ENCODE measurements at regions not wholly inside any gene's neighbourhood (a gene's known extent, or its start where the extent isn't known, plus 50 kb on each side); places are given as distances from the start of the nearest gene placed in this dataset.

DNA sequence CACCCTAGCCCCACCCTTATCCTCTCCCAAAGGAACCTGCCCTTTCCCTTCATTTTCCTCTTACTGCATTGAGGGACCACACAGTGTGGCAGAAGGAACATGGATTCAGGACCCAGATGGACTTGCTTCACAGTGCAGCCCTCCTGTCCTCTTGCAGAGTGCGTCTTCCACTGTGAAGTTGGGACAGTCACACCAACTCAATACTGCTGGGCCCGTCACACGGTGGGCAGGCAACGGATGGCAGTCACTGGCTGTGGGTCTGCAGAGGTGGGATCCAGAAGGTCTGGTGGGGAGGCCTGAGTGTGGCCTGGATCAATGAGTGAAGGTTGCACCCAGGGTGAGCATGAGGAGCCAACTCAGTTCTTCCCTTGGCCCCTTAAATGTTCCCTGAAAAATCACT lies 129.9 kb upstream of the B3GAT1 start:
- DNase-seq: no peak

DNA sequence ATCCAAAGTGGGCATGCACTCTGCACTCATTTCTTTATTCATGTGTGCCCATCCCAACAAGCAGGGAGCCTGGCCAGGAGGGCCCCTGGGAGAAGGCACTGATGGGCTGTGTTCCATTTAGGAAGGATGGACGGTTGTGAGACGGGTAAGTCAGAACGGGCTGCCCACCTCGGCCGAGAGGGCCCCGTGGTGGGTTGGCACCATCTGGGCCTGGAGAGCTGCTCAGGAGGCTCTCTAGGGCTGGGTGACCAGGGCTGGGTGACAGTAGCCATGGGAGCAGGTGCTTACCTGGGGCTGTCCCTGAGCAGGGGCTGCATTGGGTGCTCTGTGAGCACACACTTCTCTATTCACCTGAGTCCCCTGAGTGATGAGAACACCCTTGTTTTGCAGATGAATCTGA lies 129.3 kb upstream of the B3GAT1 start:
- no peak for DNase-seq

DNA sequence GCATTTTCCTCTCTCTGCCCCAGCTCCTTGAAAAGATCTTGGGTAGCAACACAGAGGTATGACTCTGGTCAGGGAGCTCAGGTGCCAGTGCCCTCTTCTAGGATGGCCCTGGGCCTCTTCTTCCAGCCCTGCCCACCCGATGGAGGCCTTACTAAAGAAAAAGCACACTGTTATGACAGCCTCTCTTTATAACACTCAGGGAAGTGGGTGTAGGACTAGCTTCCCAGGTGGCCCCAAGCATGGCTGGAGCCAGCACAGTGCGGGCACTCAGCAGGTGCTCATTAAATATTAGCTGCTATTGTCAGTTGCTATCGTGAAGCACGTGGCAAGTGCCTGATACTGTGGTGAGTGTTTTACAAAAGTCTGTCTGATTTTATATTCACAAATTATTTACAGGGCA lies 127.2 kb upstream of the B3GAT1 start:
- DNase-seq: no peak

DNA sequence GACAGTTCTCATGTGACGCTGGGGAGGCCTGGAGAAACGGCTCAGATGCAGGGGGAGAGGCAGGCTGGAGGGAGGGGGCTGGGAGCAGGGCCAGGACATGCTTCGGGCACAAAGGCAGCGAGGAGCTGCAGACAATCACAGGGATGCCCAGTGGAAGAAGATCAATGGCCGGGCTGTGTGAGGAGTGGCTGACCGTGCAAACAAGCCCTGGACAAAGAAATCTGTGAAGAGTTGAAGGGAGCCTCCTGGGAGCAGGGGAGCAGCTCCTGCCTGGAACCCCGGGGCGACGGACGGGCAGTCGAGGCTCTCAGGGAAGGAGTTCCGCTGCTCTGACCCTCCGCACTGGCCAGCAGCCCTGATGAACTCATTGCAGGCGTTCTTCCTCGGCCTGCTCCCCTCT lies 126.7 kb upstream of the B3GAT1 start:
- DNase-seq: no peak

DNA sequence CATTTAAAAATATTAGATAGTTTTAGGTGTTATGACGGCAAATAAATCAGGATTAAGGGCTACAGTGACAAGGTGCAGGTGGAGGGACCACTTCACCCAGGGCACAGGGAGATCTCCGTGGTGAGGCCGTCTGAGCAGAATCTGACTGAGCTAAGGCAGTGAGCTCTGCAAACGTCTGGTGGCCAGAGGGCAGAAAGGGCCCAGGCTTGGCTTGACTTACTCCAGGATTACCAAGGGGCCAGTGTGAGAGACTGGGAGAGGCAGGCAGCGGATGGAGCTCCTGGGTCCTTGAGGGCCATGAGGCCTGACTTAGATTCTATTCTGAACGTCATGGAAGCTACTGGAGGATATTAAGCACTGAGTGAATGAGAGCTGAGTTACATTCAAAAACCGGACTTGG lies 125.9 kb upstream of the B3GAT1 start:
- no peak for DNase-seq

DNA sequence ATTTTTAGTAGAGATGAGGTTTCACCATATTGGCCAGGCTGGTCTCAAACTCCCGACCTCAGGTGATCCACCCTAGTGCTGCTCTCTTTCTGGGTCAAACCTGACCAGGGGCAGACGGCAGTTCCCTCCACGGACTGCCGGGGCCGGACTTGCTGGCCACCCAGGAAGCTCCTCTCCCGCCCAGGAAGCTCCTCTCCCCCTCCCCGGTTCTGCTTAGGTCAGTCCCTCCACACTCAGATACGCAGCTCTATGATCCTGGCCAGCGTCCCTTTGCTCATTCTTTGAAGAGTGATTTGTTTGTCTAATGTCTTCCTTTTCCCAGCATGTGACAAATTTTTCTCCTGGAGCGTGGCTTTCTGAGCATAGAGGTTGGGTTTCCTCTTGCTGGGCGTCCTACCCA lies 125.3 kb upstream of the B3GAT1 start:
- DNase-seq: no peak

DNA sequence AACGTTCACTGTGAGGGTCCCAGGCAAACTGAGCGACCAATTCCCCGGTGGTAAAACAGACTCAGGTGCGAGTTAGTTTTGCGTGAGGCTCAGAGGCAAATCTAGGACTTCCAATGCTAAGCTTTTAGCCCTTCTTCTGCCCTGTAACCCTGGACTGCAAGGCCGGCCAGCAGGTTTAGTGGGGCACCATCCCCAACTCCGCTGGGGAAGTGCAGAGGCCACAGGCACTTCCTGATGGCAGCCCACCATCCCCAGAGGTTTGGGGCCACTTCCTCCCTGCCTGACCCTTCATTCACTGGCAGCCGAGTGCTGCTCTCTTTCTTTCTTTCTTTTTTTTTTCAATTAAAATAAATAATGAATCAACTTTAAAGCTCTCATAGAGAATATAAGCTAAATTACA lies 124.6 kb upstream of the B3GAT1 start:
- no peak for DNase-seq

DNA sequence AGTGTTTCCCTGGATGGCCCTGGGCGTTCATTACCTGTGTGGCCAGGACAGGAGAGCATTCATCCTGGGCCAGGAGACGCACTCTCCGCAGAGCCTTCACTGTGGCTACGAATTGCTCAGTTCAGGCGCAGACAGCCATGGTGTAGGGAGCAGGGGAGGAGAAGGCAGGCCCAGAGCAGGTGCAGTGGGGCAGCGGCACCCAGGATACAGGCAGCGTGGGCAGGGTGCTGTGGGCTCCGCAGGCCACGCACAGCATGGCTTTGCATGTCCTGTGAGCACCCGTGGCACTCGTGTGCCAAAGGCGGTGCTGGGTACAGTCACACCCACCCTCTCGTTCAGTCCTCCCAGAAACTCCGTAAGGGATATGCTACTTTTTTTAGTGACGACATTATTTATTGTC lies 124.2 kb upstream of the B3GAT1 start:
- no peak for DNase-seq

DNA sequence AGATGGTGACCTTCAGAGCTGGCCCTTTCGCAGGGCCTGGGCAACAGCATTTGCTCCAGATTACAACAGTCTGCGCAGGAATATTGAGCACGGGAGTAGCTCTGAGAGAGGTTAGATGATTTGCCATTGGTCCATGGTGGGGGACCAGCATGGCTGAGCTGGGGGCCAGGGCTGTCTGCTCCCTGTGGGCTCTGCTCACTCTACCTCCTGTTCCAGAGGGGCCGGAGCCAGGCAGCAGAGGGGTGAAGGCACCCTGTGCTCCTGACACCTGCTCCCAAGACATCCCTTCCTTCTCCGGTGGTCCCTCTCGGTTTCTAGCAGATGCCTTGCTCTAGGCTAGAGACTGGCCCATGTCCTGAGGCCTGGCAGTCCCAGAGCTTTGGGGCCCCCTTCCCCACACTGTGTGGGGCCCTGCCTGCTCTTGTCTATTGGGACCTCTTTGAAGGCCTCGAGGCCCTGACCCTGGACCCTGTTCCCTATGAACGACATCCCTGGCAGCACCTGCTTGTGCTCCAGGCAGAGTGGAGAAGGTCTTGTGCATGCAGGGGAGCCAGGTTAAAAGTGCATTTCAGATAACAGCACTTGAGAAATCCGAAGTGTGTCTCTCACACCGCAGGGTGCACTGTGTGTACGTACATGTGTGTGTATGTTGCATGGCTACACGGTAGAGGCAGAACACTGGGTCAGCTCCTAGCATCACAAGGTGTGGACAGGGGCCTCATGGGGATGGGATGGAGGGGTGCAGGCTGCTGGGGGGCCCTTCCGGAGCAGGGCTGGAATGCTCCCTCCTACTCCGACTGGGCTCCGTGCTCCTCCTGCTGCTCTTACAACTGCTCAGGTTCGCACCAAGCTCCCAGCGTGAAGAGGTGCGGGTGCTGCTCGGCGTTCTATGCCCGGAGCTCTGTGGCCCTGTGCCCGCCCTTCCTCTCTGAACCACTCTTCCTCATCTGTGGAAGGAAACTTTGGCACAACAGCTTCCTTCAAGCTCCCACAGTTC lies 123.3 kb upstream of the B3GAT1 start:
- no peak for DNase-seq

DNA sequence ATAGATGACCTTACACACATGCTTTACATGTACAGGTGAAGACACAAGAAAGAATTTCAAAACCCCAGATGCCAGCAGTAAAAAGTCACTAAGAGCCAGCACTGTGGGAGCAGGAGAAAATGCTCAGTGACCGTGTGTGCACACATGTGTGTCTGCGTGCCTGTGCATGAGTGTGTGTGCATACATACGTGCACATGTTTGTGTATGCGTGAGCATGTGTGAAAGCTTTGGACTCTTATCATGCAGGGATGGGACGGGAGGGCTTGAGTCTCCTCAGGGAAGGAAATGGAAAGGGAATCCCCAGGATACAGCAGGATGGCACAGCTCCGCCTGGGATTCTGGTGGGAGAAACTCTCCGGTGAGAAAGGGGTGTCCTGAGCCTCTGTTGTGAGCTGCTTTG lies 121.5 kb upstream of the B3GAT1 start:
- DNase-seq: no peak

DNA sequence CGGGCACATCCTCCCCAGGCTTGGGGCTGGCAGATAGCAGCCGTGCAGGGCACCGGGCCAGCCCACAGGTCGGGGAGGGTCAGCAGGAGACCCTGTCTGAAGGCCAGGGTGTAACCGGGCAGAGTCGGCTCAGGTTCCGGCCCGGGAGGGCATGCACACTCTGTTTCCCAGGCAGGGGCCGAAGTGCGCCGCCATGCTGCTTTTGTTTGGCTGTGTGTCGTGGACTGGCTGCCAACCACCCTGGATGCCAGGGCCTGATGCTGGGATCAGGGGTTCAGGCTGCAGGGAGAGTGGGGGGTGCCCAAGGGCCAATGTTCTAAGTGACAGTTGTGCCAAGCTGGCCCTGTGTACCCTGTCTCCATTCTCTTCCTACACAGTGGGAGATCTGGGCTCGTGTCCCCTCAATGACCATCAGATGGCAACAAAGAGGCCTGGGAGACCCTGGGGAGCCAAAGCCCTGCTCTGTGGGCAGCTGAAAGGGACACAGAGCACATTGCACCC lies 120.9 kb upstream of the B3GAT1 start:
- no peak for DNase-seq

DNA sequence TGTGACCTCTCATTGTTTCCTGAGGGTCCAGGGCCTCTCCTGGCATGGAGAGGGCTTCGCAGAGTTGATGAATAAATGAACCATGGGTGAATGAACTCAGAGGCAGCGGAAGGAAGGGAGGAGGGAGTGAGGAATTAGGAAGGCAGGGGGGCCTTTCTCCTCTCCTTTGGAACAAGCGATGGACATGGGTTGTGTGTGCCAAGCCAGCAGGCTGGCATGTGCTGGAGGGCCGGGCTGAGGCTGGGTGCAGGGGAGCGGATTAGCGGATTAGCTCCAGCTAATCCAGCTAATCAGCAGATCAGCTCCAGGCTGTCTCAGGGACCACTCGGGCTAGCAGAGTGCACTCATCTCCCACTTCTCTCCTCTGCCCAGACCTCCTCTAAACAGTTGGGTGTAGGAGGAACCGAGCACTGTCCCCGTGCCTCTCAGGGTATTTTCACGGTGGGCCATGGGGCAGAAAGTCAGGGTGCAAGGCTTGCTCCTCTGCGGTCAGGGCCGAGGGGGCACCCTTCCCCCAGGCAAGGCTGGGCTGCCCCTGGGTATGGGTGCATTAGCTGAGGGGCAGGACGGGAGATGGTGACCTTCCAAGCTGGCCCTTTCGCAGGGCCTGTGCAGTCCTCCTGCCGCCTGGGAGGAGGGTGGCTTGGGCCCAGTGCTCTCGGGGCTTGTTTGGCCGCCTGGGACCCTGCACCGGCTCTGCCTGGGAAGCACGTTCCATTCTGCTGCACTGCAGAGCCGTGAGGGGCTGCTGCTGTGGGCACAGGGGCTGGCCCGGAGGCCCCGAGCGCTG lies 120.3 kb upstream of the B3GAT1 start:
- no peak for DNase-seq

DNA sequence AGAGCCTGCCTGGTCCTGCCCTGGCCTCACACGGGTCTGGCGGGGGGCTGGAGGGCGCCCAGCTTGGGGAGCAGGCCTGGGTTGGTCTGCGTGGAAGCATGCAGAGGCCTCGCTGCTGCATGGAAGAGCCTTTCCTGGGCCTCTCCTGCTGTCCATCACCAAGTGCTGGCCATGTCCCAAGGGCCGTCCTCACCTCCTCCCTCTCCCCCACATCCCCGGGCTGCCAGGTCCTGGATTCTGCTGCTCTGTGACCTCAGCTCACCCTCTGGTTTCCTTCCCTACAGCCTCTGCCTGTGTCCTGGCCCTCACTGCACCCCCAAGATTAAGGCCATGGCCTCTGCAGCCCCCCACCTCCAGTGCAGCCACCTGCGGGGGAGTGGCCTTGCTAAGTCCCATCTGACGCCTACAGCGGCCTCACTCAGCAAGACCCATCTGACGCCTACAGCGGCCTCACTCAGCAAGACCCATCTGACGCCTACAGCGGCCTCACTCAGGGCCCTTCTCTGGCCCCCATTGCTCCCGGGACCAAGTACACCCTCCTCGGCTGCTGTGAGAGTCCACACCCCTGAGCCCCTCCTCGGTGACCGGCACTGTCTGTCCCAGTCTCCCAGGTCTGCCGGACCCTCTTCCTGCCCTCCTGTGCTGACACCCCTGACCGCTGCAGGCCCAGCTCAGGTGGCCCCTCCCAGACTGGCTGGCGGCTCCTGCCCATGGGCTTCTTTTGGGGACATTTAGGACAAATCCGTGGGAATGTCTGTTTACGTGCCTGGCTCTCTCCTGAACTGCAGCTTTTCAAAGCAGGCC lies 119.5 kb upstream of the B3GAT1 start:
- DNase-seq: no peak

DNA sequence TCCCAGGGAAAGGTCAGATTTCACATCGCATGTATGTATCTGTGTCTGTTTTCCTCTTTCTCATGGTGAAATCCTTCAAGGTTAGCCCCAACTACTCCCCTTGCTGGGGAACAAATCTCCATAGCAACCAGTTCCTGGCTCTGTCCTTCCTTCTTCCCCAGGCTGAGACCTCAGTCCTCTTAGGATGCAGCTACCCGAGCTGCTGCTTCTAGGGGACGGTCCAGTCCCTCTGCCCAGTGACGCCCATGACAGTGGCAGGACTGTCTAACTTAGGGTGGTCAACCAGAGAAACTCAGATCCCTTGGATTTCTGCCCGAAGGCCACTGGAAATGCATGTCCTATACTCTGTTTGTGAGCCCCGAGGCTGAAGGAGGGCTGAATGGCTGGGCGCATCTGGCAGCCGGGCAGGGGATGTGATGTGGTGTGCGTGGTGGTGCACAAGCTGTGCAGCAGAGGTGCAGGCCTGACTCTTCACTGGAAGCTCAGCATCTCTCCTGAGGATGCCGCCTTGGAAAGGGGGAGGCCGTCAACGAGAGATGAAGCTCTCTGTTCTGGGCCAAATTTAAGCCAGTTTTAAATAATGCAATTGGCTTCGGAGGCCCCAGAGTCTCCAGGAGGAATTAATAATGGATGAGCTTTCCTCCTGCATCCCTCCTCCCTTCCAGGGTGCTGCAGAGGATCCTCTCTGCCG lies 118.7 kb upstream of the B3GAT1 start:
- no peak for DNase-seq

DNA sequence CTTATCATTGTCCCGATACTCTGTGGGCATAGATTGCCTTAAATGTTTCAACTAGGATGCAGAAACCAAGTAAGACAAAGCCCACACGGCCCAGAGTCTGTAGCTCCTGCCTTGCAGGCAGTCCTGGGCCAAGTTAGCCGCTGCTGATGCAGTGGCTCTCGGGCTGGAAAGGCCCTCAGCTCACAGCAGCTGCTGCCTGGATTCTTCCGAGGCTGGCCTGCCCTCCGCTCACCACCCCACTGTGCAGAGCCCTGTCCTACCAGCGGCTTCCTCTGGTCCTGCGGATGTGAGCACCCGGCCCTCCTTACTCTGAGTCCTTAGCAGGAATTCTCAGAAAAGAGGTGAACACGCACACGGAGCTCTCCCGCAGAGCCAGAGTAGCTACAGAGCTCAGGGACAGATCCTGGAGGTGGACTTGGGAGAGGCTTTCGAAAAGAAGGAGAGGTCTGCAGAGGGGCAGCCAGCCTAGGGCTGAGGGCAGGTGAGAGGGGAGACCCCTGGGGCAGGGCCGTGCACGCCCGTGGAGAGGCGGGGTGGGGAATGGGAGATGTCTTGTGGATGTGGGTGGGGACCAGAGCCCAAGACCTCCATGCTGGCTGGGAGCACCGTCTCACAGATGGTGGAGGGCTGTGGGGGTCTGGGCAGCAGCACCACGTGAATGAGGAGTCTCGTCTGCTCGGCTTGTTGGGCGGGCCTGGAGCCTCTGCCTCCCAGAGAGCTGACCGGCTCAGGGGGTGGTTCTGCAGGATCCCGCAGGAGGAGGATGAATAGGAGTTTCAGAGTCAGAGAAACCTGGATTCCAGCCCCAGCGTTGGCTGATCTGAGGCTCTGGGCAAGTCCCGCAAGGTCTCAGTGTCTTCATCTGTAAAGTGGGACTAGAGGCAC lies 117.4 kb upstream of the B3GAT1 start:
- no peak for DNase-seq

DNA sequence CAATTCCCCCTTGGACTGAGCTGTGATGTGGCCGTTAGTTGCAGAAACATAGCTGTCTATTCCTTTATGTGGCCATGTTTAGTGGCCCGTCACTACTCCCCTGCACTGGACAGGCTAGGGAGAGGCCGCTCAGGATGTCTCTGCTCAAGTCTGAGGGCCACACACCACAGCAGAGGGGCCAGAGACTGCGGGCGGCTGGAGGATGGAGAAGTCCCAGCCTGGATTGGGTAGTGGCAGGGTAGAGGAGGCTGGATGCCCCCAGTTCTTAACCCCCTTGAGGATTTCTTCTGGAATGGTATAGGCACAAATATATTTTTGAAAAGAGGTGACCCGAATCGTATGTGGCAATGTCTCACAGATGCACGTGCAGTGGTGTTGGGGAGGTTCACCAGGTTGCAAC lies 116.4 kb upstream of the B3GAT1 start:
- no peak for DNase-seq

DNA sequence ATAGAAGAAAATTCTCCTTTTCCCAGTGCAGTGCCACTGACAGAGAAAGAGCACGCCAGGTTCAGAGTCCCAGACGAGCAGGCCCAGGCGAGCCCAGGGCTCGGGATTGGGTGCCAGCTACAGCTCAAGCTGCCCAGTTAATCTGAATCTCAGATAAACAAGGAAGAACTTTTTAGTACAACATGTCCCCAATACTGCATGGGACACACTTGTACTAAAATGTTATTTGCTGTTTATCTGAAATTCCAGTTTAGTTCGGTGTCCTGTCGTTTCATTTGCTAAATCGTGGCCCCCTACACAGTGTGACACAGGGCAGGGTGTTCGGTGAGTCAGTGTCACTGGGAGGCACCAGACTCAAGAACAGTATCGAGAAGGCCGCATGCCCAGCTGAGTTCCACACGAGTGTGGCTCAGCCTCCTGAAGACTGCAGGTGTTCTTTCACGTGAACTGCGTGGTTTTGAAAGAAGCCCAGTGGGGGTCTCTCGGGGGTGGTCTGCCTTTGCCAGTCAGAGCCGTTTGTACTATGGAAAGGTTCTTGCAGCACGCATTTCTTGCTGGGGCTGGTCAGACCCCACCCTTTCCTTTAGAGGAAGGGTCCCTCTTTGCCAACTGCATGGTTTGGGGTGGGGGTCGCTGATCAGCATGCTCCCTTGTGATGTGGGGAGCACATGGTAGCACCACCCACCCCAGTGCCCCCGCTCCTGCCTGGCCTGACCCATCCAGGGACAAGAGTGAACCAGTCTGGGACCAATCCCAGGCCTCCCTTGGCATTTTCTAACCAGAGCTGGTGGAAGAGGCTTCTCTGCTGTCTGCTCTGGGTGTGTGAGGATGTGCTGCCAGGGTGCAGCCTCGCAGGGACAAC lies 115.6 kb upstream of the B3GAT1 start:
- no peak for DNase-seq

DNA sequence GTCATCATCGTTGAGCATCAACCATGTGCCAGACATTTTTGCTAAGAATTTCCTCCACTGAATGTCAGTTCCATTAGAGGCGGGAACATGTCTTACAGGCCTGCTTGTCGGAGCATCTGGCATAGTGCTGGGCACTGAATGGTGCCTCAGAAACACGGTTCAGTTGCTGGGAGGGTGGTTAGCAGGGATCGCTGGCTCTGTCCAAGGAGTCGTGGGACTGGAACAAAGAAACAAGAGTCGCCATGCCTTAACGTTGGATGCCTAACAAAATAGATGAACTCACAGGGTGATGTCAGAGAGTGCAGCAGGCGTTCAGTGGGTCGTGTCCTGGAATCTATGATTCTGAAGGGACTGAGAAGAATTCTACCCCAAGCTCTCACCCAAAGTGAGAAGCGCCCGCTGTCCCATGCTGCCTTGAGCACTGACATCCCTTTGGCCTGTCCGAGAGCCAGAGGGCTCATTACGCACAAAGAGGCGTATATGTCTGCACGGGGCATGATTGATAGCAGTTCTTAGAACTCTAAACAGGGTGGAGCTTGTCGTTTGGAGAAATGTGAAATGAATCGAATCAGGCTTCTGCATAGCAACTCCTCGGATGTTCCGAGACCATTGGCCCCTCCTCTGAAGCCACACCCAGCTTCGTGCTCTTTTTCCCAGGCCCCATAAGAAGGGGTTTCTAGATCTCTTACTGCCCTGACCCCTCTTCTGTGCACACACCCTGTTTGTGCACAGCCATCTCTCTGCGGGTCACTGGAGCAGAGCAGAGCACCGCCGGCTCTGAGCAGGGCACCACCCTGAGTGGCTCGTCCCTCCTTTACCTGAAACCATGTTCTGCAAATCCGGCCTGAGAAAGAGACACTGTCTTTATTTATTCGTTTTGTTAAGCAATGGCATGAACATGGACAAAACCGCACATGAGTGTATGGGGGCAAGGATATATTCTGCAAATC lies 113.1 kb upstream of the B3GAT1 start:
- DNase-seq: no peak

DNA sequence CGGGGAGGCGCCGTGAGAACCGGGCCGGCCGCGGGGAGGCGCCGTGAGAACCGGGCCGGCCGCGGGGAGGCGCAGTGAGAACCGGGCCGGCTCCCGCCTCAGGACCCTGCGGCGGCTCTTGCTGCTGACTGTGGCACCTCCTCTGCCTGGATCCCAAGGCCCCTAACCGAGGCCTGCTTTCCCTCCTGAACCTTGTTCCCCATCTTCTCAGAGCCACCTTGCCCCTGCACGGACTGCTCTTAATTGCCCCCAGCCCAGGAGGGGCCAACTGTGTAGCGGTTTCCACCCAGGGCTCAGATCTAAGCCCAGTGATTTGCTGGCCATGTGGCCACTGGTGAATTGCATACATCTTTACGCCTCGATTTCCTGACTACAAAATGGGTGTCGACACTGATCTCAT lies 112.2 kb upstream of the B3GAT1 start:
- DNase-seq: no peak
